ENCODE measurements at regions not wholly inside any gene's neighbourhood (a gene's known extent, or its start where the extent isn't known, plus 50 kb on each side); places are given as distances from the start of the nearest gene placed in this dataset.

DNA sequence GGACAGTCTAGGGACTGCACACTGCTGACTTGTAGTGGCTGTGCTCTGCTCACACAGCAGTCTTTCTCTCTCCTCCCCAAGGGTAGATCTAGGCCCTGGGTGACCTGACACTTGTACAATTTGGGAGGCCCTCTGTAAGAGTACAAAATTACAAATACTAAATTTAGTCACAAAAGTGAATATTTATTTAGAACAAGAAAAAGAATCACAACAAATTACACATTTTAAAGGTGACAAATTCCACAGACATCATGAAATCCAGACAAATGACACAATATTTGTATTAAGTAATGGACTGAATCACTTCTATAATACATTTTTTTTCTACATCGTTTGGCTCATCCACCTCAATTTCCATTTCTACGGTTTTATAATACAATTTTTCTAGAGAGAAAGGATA is 496.4 kb downstream of the TXNL1 start:
- no peaks in the 10 kb centered on the region for H3K36me3 Mint-ChIP-seq (ENCODE audit: insufficient read depth, unreplicated experiment)
- Histone ChIP-seq H3K4me3 (ENCODE audit: low read depth, low read length) (no peak overlapping the region), H3K9me3 (no peaks in the 10 kb centered on the region), H3K36me3 (ENCODE audit: control insufficient read depth, insufficient read depth, low read length) (no peaks in the 10 kb centered on the region), H3K27me3 (replicated peaks; ENCODE audit: control insufficient read depth, insufficient read depth, low read length) (no peaks in the 10 kb centered on the region), H3K4me1 (no peaks in the 10 kb centered on the region)
- no TSS peak for BruUV-seq (replicated peaks)
- no peaks in the 10 kb centered on the region for H3K27me3 Mint-ChIP-seq (ENCODE audit: insufficient read depth, unreplicated experiment)
- no peak overlapping the region for H3K4me3 Mint-ChIP-seq (ENCODE audit: unreplicated experiment)
- ChIA-PET POLR2A (no interaction called here), CTCF (no interaction called here)
- H3K4me1 Mint-ChIP-seq (ENCODE audit: low read depth, unreplicated experiment): no peaks in the 10 kb centered on the region
- no peak for DNase-seq
- no peaks in the 10 kb centered on the region for H3K9me3 Mint-ChIP-seq (ENCODE audit: unreplicated experiment)
- H3K27ac Mint-ChIP-seq (ENCODE audit: unreplicated experiment): no peak overlapping the region
- TF ChIP-seq, protein P1, sequence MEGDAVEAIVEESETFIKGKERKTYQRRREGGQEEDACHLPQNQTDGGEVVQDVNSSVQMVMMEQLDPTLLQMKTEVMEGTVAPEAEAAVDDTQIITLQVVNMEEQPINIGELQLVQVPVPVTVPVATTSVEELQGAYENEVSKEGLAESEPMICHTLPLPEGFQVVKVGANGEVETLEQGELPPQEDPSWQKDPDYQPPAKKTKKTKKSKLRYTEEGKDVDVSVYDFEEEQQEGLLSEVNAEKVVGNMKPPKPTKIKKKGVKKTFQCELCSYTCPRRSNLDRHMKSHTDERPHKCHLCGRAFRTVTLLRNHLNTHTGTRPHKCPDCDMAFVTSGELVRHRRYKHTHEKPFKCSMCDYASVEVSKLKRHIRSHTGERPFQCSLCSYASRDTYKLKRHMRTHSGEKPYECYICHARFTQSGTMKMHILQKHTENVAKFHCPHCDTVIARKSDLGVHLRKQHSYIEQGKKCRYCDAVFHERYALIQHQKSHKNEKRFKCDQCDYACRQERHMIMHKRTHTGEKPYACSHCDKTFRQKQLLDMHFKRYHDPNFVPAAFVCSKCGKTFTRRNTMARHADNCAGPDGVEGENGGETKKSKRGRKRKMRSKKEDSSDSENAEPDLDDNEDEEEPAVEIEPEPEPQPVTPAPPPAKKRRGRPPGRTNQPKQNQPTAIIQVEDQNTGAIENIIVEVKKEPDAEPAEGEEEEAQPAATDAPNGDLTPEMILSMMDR (IDR thresholded peaks at IDR 0.05; ENCODE audit: insufficient read depth in 1 of 2, low read depth in 1 of 2, low read length in 1 of 2, severe bottlenecking in 1 of 2, unreplicated experiment in 1 of 2): no peak
- intact Hi-C loops (cut with micrococcal nuclease; ENCODE audit: unreplicated experiment): no loop called here

DNA sequence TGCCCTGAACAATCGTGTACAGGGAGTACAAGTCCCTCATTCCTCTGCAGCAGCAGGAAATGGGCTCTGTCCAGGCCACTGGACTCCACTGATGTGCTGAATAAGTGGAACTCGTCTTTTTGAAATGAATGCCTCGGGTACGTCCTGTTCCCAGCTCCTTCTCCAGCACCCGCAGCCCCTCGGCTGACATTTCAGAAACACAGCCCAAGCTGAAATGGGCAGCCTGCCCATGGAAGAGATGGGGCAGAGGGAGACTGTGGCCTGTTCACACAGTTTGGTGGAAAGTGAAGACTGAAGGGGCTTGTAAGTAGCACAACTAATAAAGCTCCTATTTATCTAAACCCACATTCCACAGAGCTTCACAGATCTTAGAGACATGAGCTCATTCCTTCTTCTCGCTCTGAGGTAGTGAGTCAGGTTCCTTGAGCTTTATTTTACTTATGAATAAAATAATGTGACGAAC is 498.6 kb downstream of the TXNL1 start:
- no peak overlapping the region for H3K4me3 ChIP-seq (ENCODE audit: low read depth, low read length)
- H3K4me1 ChIP-seq: no peaks in the 10 kb centered on the region
- Mint-ChIP-seq H3K27me3 (ENCODE audit: insufficient read depth, unreplicated experiment) (no peaks in the 10 kb centered on the region), H3K4me1 (ENCODE audit: low read depth, unreplicated experiment) (no peaks in the 10 kb centered on the region), H3K27ac (ENCODE audit: unreplicated experiment) (no peak overlapping the region), H3K9me3 (ENCODE audit: unreplicated experiment) (no peaks in the 10 kb centered on the region), H3K4me3 (ENCODE audit: unreplicated experiment) (no peak overlapping the region), H3K36me3 (ENCODE audit: insufficient read depth, unreplicated experiment) (no peaks in the 10 kb centered on the region)
- POLR2A ChIA-PET: no interaction called here
- H3K9me3 ChIP-seq: no peaks in the 10 kb centered on the region
- no peak for DNase-seq
- CTCF ChIA-PET: no interaction called here
- no peaks in the 10 kb centered on the region for H3K36me3 ChIP-seq (ENCODE audit: control insufficient read depth, insufficient read depth, low read length)
- TF ChIP-seq, protein P1 (IDR thresholded peaks at IDR 0.05; ENCODE audit: insufficient read depth in 1 of 2, low read depth in 1 of 2, low read length in 1 of 2, severe bottlenecking in 1 of 2, unreplicated experiment in 1 of 2): no peak
- intact Hi-C loops (cut with micrococcal nuclease; ENCODE audit: unreplicated experiment): no loop called here
- H3K27me3 ChIP-seq (replicated peaks; ENCODE audit: control insufficient read depth, insufficient read depth, low read length): no peaks in the 10 kb centered on the region
- no TSS peak for BruUV-seq (replicated peaks)

DNA sequence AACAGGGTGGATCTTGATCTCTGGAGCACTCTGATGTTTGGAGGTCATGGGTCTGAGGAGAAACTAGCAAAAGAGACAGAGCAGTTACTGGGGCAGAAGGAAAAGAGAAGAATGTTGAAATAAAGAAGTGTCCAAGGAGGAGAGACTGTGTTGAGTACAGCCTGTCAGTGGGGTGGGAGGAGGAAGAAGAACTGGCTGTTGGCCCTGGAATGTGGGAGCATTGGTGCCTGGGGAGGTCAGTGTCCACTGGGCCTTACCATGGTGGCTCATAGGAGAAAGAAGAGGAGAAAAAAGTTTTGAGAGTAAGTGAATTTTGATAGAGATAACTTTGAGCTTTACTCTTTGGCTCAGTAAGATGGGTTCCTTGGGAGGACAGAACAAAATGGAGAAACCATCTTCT is 499.0 kb downstream of the TXNL1 start:
- POLR2A ChIA-PET: no interaction called here

More for the DNA sequence above, 499.0 kb downstream of the TXNL1 start:
- no TSS peak for BruUV-seq (replicated peaks)
- no peaks in the 10 kb centered on the region for H3K4me1 ChIP-seq
- H3K36me3 ChIP-seq (ENCODE audit: control insufficient read depth, insufficient read depth, low read length): no peaks in the 10 kb centered on the region
- TF ChIP-seq, protein P1 (IDR thresholded peaks at IDR 0.05; ENCODE audit: insufficient read depth in 1 of 2, low read depth in 1 of 2, low read length in 1 of 2, severe bottlenecking in 1 of 2, unreplicated experiment in 1 of 2): no peak
- no peaks in the 10 kb centered on the region for H3K9me3 ChIP-seq
- Mint-ChIP-seq H3K27me3 (ENCODE audit: insufficient read depth, unreplicated experiment) (no peaks in the 10 kb centered on the region), H3K9me3 (ENCODE audit: unreplicated experiment) (no peaks in the 10 kb centered on the region), H3K4me3 (ENCODE audit: unreplicated experiment) (no peak overlapping the region), H3K4me1 (ENCODE audit: low read depth, unreplicated experiment) (no peaks in the 10 kb centered on the region), H3K36me3 (ENCODE audit: insufficient read depth, unreplicated experiment) (no peaks in the 10 kb centered on the region), H3K27ac (ENCODE audit: unreplicated experiment) (no peak overlapping the region)
- no peaks in the 10 kb centered on the region for H3K27me3 ChIP-seq (replicated peaks; ENCODE audit: control insufficient read depth, insufficient read depth, low read length)
- no peak overlapping the region for H3K4me3 ChIP-seq (ENCODE audit: low read depth, low read length)
- no peak for DNase-seq
- CTCF ChIA-PET: no interaction called here
- intact Hi-C loops (cut with micrococcal nuclease; ENCODE audit: unreplicated experiment): no loop called here

Data from Caco-2 (cell line).